ENCODE measurements at regions not wholly inside any gene's neighbourhood (a gene's known extent, or its start where the extent isn't known, plus 50 kb on each side); places are given as distances from the start of the nearest gene placed in this dataset.

DNA sequence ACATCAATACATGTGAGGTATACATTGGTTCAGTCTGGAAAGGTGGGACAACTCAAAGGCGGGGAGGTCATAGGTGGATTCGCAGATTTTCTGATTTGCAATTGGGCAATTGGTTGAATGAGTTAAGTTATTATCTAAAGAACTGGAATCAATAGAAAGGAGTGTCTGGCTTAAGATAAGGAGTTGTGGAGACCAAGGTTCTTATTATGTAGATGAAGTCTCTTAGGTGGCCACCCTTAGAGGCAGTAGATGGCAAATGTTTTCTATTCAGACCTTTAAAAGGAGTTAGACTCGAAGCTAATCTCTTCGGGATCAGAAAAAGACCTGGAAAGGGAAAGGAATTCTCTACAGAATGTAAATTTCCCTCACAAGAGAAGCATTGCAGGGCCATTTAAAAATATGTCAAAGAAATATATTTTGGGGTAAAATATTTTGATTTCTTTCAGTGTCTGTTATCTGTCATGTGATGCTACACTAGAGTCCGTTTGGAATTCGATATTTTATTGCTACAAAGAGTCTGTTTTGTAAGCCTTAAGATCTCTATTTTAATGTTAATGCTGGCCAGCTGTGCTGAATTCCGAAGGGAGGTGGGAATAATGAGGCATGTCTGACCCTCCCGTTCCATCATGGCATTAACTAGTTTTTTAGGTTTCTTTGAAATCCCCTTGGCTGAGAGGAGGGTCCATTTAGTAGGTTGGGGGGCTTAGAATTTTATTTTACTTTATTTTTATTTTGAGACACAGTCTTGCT, 265.1 kb downstream of the PTPRU start:
- TF ChIP-seq, protein P1, sequence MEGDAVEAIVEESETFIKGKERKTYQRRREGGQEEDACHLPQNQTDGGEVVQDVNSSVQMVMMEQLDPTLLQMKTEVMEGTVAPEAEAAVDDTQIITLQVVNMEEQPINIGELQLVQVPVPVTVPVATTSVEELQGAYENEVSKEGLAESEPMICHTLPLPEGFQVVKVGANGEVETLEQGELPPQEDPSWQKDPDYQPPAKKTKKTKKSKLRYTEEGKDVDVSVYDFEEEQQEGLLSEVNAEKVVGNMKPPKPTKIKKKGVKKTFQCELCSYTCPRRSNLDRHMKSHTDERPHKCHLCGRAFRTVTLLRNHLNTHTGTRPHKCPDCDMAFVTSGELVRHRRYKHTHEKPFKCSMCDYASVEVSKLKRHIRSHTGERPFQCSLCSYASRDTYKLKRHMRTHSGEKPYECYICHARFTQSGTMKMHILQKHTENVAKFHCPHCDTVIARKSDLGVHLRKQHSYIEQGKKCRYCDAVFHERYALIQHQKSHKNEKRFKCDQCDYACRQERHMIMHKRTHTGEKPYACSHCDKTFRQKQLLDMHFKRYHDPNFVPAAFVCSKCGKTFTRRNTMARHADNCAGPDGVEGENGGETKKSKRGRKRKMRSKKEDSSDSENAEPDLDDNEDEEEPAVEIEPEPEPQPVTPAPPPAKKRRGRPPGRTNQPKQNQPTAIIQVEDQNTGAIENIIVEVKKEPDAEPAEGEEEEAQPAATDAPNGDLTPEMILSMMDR (IDR thresholded peaks at IDR 0.05; ENCODE audit: low read depth, low read length): no peak
- no peak for TF ChIP-seq POLR2A (IDR thresholded peaks at IDR 0.05; ENCODE audit: extremely low read depth, insufficient read length)
- no peak for TF ChIP-seq MYC (IDR thresholded peaks at IDR 0.05; ENCODE audit: low read depth, low read length)
- TF ChIP-seq MAX (IDR thresholded peaks at IDR 0.05; ENCODE audit: low read depth, low read length): no peak

Measured in NB4 (cell line).